H1 (cell line): ENCODE measurements at regions not wholly inside any gene's neighbourhood (a gene's known extent, or its start where the extent isn't known, plus 50 kb on each side); places are given as distances from the start of the nearest gene placed in this dataset.

Source experiments
- FOSL1 ChIP-seq: IDR thresholded peaks from 2 replicates; pipeline ENCODE4 v1.6.1; 2011; ENCODE audit warnings: mild to moderate bottlenecking, low read depth, low read length, moderate library complexity; ENCODE audit not compliant: insufficient read depth
- SIN3A ChIP-seq, 2 experiments: IDR thresholded peaks in 1 of 2; conservative IDR thresholded peaks in 1 of 2; 2 replicates each; pipeline ENCODE4 v1.6.1; 2011 to 2012; ENCODE audit warnings: low read length in 2 of 2, improper control_type of control experiment in 1 of 2, low read depth in 1 of 2, mild to moderate bottlenecking in 1 of 2

GRCh38 chr12:65656156-65656882 is 168.0 kb upstream of the HMGA2 start (continued):
- TF ChIP-seq SIN3A (conservative IDR thresholded peaks at IDR 0.05 in 1 of 2, IDR thresholded peaks at IDR 0.05 in 1 of 2; ENCODE audit: low read depth in 1 of 2, low read length in 2 of 2): no peak
- no peak for TF ChIP-seq FOSL1
